GM12872 (cell line): ENCODE measurements at regions not wholly inside any gene's neighbourhood (a gene's known extent, or its start where the extent isn't known, plus 50 kb on each side); places are given as distances from the start of the nearest gene placed in this dataset.

ENCODE experiments used
- CTCF ChIP-seq: IDR thresholded peaks from 3 replicates; pipeline ENCODE4 v1.5.1; 2011; ENCODE audit warnings: low read depth, mild to moderate bottlenecking, low read length, moderate library complexity; ENCODE audit not compliant: insufficient read depth

- TF ChIP-seq CTCF, result no peak
Observed at GRCh38 chr7:17608114-17608833, 309.8 kb downstream of the AHR start.

- TF ChIP-seq CTCF, result no peak
Observed at GRCh38 chr7:17611611-17612010, 313.2 kb downstream of the AHR start.

GRCh38 chr7:17613338-17614041 lies 315.0 kb downstream of the AHR start:
- no peak for TF ChIP-seq CTCF

- no peak for TF ChIP-seq CTCF
Observed at GRCh38 chr7:17617380-17617779, 318.9 kb downstream of the AHR start.

GRCh38 chr7:17617857-17618651 lies 319.6 kb downstream of the AHR start:
- TF ChIP-seq CTCF, result no peak

GRCh38 chr7:17618652-17618974 lies 320.2 kb downstream of the AHR start:
- TF ChIP-seq CTCF, result no peak

- TF ChIP-seq CTCF, result no peak
Observed at GRCh38 chr7:17619196-17619818, 320.9 kb downstream of the AHR start.
